Esophagus squamous epithelium (tissue), 4 donors: ENCODE measurements at regions not wholly inside any gene's neighbourhood (a gene's known extent, or its start where the extent isn't known, plus 50 kb on each side); places are given as distances from the start of the nearest gene placed in this dataset.

Source experiments
- POLR2A ChIP-seq, 4 donors: fragments of 450-650 bp; IDR thresholded peaks; one replicate each; pipeline ENCODE4 v1.6.1; 2017; ENCODE audit warnings: antibody characterized with exemption in 4 of 4, mild to moderate bottlenecking in 4 of 4, moderate library complexity in 3 of 4
- TF ChIP-seq, protein P1 (sequence below), 6 experiments: fragments of 450-650 bp in 4 of 6; fragments of 200-600 bp in 2 of 6; sonication (generic) in 2 of 6; IDR thresholded peaks; one replicate each; pipeline ENCODE4 v1.5.1; 2016 to 2019; ENCODE audit warnings: antibody characterized with exemption in 6 of 6, mild to moderate bottlenecking in 4 of 6, moderate library complexity in 4 of 6

GRCh38 chr3:154795582-154795981 is 284.5 kb upstream of the MME start:
- TF ChIP-seq, protein P1, sequence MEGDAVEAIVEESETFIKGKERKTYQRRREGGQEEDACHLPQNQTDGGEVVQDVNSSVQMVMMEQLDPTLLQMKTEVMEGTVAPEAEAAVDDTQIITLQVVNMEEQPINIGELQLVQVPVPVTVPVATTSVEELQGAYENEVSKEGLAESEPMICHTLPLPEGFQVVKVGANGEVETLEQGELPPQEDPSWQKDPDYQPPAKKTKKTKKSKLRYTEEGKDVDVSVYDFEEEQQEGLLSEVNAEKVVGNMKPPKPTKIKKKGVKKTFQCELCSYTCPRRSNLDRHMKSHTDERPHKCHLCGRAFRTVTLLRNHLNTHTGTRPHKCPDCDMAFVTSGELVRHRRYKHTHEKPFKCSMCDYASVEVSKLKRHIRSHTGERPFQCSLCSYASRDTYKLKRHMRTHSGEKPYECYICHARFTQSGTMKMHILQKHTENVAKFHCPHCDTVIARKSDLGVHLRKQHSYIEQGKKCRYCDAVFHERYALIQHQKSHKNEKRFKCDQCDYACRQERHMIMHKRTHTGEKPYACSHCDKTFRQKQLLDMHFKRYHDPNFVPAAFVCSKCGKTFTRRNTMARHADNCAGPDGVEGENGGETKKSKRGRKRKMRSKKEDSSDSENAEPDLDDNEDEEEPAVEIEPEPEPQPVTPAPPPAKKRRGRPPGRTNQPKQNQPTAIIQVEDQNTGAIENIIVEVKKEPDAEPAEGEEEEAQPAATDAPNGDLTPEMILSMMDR (IDR thresholded peaks at IDR 0.05): no peak
- TF ChIP-seq POLR2A (IDR thresholded peaks at IDR 0.05): no peak
